ENCODE measurements at regions not wholly inside any gene's neighbourhood (a gene's known extent, or its start where the extent isn't known, plus 50 kb on each side); places are given as distances from the start of the nearest gene placed in this dataset.

DNA sequence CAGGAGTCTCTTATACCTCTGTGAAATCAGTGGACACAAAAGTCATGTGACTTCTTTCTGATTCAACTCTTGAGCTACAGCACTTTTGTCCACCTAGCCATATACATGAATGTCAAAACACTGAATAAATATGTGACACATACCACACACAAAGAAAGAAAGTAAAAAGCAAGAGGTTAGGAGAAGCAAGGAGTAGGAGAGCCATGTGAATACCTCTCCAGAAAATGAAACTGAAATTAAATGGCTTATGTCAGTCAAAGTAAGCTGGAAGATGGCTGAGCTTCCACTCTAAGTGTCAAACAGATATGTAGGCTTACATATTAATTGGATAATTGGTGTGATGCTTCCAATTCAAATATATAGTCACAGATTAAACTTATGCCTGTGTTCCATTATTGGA, 1050.5 kb downstream of the BCL11A start:
- TF ChIP-seq, protein P1, sequence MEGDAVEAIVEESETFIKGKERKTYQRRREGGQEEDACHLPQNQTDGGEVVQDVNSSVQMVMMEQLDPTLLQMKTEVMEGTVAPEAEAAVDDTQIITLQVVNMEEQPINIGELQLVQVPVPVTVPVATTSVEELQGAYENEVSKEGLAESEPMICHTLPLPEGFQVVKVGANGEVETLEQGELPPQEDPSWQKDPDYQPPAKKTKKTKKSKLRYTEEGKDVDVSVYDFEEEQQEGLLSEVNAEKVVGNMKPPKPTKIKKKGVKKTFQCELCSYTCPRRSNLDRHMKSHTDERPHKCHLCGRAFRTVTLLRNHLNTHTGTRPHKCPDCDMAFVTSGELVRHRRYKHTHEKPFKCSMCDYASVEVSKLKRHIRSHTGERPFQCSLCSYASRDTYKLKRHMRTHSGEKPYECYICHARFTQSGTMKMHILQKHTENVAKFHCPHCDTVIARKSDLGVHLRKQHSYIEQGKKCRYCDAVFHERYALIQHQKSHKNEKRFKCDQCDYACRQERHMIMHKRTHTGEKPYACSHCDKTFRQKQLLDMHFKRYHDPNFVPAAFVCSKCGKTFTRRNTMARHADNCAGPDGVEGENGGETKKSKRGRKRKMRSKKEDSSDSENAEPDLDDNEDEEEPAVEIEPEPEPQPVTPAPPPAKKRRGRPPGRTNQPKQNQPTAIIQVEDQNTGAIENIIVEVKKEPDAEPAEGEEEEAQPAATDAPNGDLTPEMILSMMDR (IDR thresholded peaks at IDR 0.05; ENCODE audit: insufficient read depth, low read length) = no peak
- TF ChIP-seq POLR2AphosphoS5 (IDR thresholded peaks at IDR 0.05; ENCODE audit: low read depth) (no peak), SPI1 (IDR thresholded peaks at IDR 0.05; ENCODE audit: borderline replicate concordance, low read depth) (no peak), GABPA (IDR thresholded peaks at IDR 0.05; ENCODE audit: low read depth) (no peak)
- TF ChIP-seq, protein P2, sequence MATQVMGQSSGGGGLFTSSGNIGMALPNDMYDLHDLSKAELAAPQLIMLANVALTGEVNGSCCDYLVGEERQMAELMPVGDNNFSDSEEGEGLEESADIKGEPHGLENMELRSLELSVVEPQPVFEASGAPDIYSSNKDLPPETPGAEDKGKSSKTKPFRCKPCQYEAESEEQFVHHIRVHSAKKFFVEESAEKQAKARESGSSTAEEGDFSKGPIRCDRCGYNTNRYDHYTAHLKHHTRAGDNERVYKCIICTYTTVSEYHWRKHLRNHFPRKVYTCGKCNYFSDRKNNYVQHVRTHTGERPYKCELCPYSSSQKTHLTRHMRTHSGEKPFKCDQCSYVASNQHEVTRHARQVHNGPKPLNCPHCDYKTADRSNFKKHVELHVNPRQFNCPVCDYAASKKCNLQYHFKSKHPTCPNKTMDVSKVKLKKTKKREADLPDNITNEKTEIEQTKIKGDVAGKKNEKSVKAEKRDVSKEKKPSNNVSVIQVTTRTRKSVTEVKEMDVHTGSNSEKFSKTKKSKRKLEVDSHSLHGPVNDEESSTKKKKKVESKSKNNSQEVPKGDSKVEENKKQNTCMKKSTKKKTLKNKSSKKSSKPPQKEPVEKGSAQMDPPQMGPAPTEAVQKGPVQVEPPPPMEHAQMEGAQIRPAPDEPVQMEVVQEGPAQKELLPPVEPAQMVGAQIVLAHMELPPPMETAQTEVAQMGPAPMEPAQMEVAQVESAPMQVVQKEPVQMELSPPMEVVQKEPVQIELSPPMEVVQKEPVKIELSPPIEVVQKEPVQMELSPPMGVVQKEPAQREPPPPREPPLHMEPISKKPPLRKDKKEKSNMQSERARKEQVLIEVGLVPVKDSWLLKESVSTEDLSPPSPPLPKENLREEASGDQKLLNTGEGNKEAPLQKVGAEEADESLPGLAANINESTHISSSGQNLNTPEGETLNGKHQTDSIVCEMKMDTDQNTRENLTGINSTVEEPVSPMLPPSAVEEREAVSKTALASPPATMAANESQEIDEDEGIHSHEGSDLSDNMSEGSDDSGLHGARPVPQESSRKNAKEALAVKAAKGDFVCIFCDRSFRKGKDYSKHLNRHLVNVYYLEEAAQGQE (IDR thresholded peaks at IDR 0.05; ENCODE audit: insufficient replicate concordance, low read depth) = no peak
- no peak overlapping the region for H3K27ac ChIP-seq (replicated peaks)
- H3K27me3 ChIP-seq (ENCODE audit: insufficient read depth, poor library complexity, severe bottlenecking) = no peaks in the 10 kb centered on the region
- no peak overlapping the region for H3K4me3 ChIP-seq (replicated peaks; ENCODE audit: insufficient read depth, low read length)
- no peak for DNase-seq (ENCODE audit: low read depth in 1 of 2, low spot score in 1 of 2)

DNA sequence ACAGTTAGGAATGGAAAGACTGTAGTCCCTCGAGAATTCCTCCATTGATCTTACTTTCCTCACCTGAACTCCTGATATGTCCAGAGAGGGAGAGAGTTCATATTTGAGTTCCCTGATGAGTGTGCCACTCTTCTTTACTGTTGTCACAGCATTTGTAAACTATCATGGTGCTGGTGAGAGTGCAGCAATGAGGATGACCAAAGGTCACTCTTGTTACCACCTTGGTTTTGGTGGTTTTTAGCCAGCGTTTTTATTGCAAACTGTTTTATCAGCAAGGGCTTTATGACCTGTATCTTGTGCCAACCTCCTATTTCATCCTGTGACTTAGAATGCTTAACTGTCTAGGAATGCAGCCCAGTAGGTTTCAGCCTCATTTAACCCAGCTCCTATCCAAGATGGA, 1062.5 kb downstream of the BCL11A start:
- TF ChIP-seq, protein P2 (IDR thresholded peaks at IDR 0.05; ENCODE audit: insufficient replicate concordance, low read depth) = no peak
- TF ChIP-seq POLR2AphosphoS5 (IDR thresholded peaks at IDR 0.05; ENCODE audit: low read depth) (no peak), SPI1 (IDR thresholded peaks at IDR 0.05; ENCODE audit: borderline replicate concordance, low read depth) (no peak), GABPA (IDR thresholded peaks at IDR 0.05; ENCODE audit: low read depth) (no peak)
- TF ChIP-seq, protein P1 (IDR thresholded peaks at IDR 0.05; ENCODE audit: insufficient read depth, low read length) = no peak
- Histone ChIP-seq H3K27ac (replicated peaks) (no peak overlapping the region), H3K27me3 (ENCODE audit: insufficient read depth, poor library complexity, severe bottlenecking) (no peaks in the 10 kb centered on the region), H3K4me3 (replicated peaks; ENCODE audit: insufficient read depth, low read length) (no peak overlapping the region)
- DNase-seq (ENCODE audit: low read depth in 1 of 2, low spot score in 1 of 2) = no peak

DNA sequence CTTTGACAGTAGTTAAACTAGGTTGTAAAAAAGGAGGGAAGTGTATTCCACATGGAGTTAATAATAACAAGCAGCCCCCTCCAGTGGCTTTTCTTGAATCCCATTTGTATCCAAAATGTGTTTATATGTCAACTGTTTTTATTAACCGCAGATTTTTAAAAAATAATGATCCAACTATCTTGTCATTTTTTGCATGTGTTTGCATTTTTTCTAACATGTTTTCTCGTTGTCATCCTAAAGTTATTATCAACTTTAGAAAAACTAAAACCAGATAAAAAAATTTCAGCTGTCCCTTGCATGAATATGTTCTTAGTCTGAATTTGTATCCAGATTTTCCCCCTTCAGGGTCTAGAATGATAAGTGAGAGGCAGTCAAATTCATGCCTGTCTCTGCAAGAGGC, 1063.3 kb downstream of the BCL11A start:
- no peak overlapping the region for H3K4me3 ChIP-seq (replicated peaks; ENCODE audit: insufficient read depth, low read length)
- H3K27me3 ChIP-seq (ENCODE audit: insufficient read depth, poor library complexity, severe bottlenecking) = no peaks in the 10 kb centered on the region
- TF ChIP-seq, protein P1 (IDR thresholded peaks at IDR 0.05; ENCODE audit: insufficient read depth, low read length) = no peak
- no peak for DNase-seq (ENCODE audit: low read depth in 1 of 2, low spot score in 1 of 2)
- no peak overlapping the region for H3K27ac ChIP-seq (replicated peaks)

DNA sequence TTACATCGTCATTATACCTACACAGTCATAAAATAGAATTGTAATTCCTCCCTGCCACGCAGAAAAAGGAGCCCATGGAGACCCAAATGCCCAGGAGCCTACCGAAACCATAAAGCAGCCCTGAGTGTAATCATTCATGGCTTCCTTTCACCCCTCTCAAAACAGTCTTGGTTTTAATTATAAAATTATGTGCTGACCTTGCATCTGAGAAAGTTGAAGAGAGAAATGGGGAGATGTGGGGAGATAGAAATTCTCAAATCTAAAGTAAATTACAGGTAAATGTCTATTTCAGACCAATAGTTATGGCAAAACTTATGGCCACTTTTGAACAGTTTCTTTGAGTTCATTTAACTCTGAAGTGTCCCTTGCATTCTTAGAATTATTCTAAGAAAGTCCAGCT, 1068.8 kb downstream of the BCL11A start:
- Histone ChIP-seq H3K27me3 (ENCODE audit: insufficient read depth, poor library complexity, severe bottlenecking) (no peaks in the 10 kb centered on the region), H3K27ac (replicated peaks) (no peak overlapping the region), H3K4me3 (replicated peaks; ENCODE audit: insufficient read depth, low read length) (no peak overlapping the region)
- TF ChIP-seq GABPA (IDR thresholded peaks at IDR 0.05; ENCODE audit: low read depth) (no peak), POLR2AphosphoS5 (IDR thresholded peaks at IDR 0.05; ENCODE audit: low read depth) (no peak), SPI1 (IDR thresholded peaks at IDR 0.05; ENCODE audit: borderline replicate concordance, low read depth) (no peak)
- TF ChIP-seq, protein P1 (IDR thresholded peaks at IDR 0.05; ENCODE audit: insufficient read depth, low read length) = no peak
- TF ChIP-seq, protein P2 (IDR thresholded peaks at IDR 0.05; ENCODE audit: insufficient replicate concordance, low read depth) = no peak
- DNase-seq (ENCODE audit: low read depth in 1 of 2, low spot score in 1 of 2) = no peak

Measured in HL-60 (cell line).